Endothelial cell (in vitro differentiated cells): ENCODE measurements at regions not wholly inside any gene's neighbourhood (a gene's known extent, or its start where the extent isn't known, plus 50 kb on each side); places are given as distances from the start of the nearest gene placed in this dataset.

ENCODE experiments used
- DNase-seq: peaks from one replicate; pipeline ENCODE4 v3.0.0; 2021; ENCODE audit warnings: low spot score
- H3K27ac Mint-ChIP-seq: one replicate; pipeline ENCODE4 v1.8.0; 2021; ENCODE audit warnings: mixed read lengths, inconsistent platforms; ENCODE audit not compliant: unreplicated experiment
- H3K27me3 Mint-ChIP-seq: one replicate; pipeline ENCODE4 v1.8.0; 2021; ENCODE audit warnings: mild to moderate bottlenecking, moderate library complexity, mixed read lengths, inconsistent platforms; ENCODE audit not compliant: unreplicated experiment
- H3K36me3 Mint-ChIP-seq: one replicate; pipeline ENCODE4 v1.8.0; 2021; ENCODE audit warnings: mild to moderate bottlenecking, low read depth, mixed read lengths, inconsistent platforms; ENCODE audit not compliant: unreplicated experiment
- H3K4me1 Mint-ChIP-seq: one replicate; pipeline ENCODE4 v1.8.0; 2021; ENCODE audit warnings: mild to moderate bottlenecking, mixed read lengths, inconsistent platforms; ENCODE audit not compliant: unreplicated experiment
- H3K4me3 Mint-ChIP-seq: one replicate; pipeline ENCODE4 v1.8.0; 2021; ENCODE audit warnings: mild to moderate bottlenecking, mixed read lengths, inconsistent platforms; ENCODE audit not compliant: unreplicated experiment
- H3K9me3 Mint-ChIP-seq: one replicate; pipeline ENCODE4 v1.8.0; 2021; ENCODE audit warnings: mixed read lengths, inconsistent platforms; ENCODE audit not compliant: unreplicated experiment
- CTCF ChIP-seq: fragments of 200-600 bp; sonication (generic); IDR thresholded peaks from one replicate; pipeline ENCODE4 v1.5.0; 2021; ENCODE audit warnings: antibody characterized with exemption; ENCODE audit not compliant: unreplicated experiment

- no peak for DNase-seq
- TF ChIP-seq CTCF: no peak
- no peaks in the 10 kb centered on the region for H3K36me3 Mint-ChIP-seq
- H3K9me3 Mint-ChIP-seq: peaks cover 4% of the 10 kb centered on the region
- H3K27ac Mint-ChIP-seq: no peak overlapping the region
- H3K4me3 Mint-ChIP-seq: no peak overlapping the region
- no peaks in the 10 kb centered on the region for H3K4me1 Mint-ChIP-seq
- no peaks in the 10 kb centered on the region for H3K27me3 Mint-ChIP-seq
These were observed 204.7 kb downstream of the BARHL2 start for GRCh38 chr1:90512441-90512840.

- DNase-seq: no peak
- H3K4me1 Mint-ChIP-seq: no peaks in the 10 kb centered on the region
These were observed 207.0 kb downstream of the BARHL2 start for GRCh38 chr1:90510143-90510542.

GRCh38 chr1:90509225-90510048 lies 207.7 kb downstream of the BARHL2 start:
- DNase-seq: no peak
- Mint-ChIP-seq H3K27me3 (no peaks in the 10 kb centered on the region), H3K27ac (no peak overlapping the region), H3K36me3 (no peaks in the 10 kb centered on the region), H3K9me3 (no peaks in the 10 kb centered on the region), H3K4me3 (no peak overlapping the region), H3K4me1 (no peaks in the 10 kb centered on the region)
- no peak for TF ChIP-seq CTCF

More at GRCh38 chr1:90510143-90510542, 207.0 kb downstream of the BARHL2 start:
- H3K9me3 Mint-ChIP-seq: no peaks in the 10 kb centered on the region
- TF ChIP-seq CTCF: no peak
- no peaks in the 10 kb centered on the region for H3K36me3 Mint-ChIP-seq
- H3K4me3 Mint-ChIP-seq: no peak overlapping the region
- H3K27ac Mint-ChIP-seq: no peak overlapping the region
- no peaks in the 10 kb centered on the region for H3K27me3 Mint-ChIP-seq

- H3K36me3 Mint-ChIP-seq: no peaks in the 10 kb centered on the region
- no peak overlapping the region for H3K4me3 Mint-ChIP-seq
- H3K4me1 Mint-ChIP-seq: no peaks in the 10 kb centered on the region
- no peaks in the 10 kb centered on the region for H3K9me3 Mint-ChIP-seq
- H3K27me3 Mint-ChIP-seq: no peaks in the 10 kb centered on the region
- no peak overlapping the region for H3K27ac Mint-ChIP-seq
- DNase-seq: no peak
- TF ChIP-seq CTCF: no peak
These were observed 208.5 kb downstream of the BARHL2 start for GRCh38 chr1:90508376-90509167.

GRCh38 chr1:90507173-90507572 lies 209.9 kb downstream of the BARHL2 start:
- TF ChIP-seq CTCF: no peak
- Mint-ChIP-seq H3K9me3 (no peaks in the 10 kb centered on the region), H3K4me1 (peaks cover 4% of the 10 kb centered on the region), H3K36me3 (no peaks in the 10 kb centered on the region), H3K27ac (no peak overlapping the region), H3K27me3 (no peaks in the 10 kb centered on the region), H3K4me3 (no peak overlapping the region)
- no peak for DNase-seq
